ENCODE measurements at regions not wholly inside any gene's neighbourhood (a gene's known extent, or its start where the extent isn't known, plus 50 kb on each side); places are given as distances from the start of the nearest gene placed in this dataset.

DNA sequence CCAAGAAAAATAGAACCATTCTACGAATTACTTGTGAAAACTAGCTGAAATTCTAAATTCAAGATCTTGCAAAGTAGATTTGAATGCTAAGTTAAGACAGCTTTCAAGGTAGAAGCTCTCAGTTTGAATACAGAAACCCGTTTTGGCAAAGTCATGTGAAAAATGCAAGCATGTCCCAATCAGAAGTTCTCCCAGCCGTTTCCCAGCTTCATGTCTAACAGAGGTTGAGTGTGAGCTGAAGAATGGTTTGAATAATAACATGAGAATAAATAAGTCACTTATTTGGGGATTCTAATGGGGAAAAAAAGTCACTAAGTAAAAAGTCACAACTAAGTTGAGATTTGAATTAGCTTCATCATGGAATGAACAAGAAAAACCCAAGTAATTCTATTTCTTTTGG lies 152.5 kb upstream of the MAP3K1 start:
- no peak overlapping the region for H3K9ac ChIP-seq (ENCODE audit: low read depth, low read length, poor library complexity, severe bottlenecking)
- no peaks in the 10 kb centered on the region for H4K20me1 ChIP-seq (ENCODE audit: insufficient read depth, low read length, poor library complexity, severe bottlenecking)
- no peaks in the 10 kb centered on the region for H3F3A ChIP-seq (ENCODE audit: low read depth)
- no peaks in the 10 kb centered on the region for H3K9me3 ChIP-seq (ENCODE audit: insufficient read depth, low read depth, low read length)
- no peak overlapping the region for H3K4me2 ChIP-seq (ENCODE audit: low read depth, low read length, poor library complexity, severe bottlenecking)
- no peaks in the 10 kb centered on the region for H3K4me1 ChIP-seq (ENCODE audit: insufficient read depth, low read length, poor library complexity, severe bottlenecking)
- no peaks in the 10 kb centered on the region for H3K36me3 ChIP-seq (ENCODE audit: insufficient read depth, low read length)
- TF ChIP-seq, protein P1, sequence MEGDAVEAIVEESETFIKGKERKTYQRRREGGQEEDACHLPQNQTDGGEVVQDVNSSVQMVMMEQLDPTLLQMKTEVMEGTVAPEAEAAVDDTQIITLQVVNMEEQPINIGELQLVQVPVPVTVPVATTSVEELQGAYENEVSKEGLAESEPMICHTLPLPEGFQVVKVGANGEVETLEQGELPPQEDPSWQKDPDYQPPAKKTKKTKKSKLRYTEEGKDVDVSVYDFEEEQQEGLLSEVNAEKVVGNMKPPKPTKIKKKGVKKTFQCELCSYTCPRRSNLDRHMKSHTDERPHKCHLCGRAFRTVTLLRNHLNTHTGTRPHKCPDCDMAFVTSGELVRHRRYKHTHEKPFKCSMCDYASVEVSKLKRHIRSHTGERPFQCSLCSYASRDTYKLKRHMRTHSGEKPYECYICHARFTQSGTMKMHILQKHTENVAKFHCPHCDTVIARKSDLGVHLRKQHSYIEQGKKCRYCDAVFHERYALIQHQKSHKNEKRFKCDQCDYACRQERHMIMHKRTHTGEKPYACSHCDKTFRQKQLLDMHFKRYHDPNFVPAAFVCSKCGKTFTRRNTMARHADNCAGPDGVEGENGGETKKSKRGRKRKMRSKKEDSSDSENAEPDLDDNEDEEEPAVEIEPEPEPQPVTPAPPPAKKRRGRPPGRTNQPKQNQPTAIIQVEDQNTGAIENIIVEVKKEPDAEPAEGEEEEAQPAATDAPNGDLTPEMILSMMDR (conservative IDR thresholded peaks at IDR 0.05; ENCODE audit: low read length) = no peak
- TF ChIP-seq EZH2phosphoT487 (IDR thresholded peaks at IDR 0.05; ENCODE audit: borderline replicate concordance) = no peak
- H2AFZ ChIP-seq (ENCODE audit: low read length) = no peak overlapping the region
- no peaks in the 10 kb centered on the region for H3K27me3 ChIP-seq (ENCODE audit: insufficient read depth, low read length, poor library complexity, severe bottlenecking)
- H3K9me2 ChIP-seq (replicated peaks; ENCODE audit: low read depth, low read length) = no peaks in the 10 kb centered on the region
- no peak overlapping the region for H3K4me3 ChIP-seq (ENCODE audit: low read length, poor library complexity, severe bottlenecking)
- no peaks in the 10 kb centered on the region for H3K79me2 ChIP-seq (ENCODE audit: insufficient read depth, low read length)

DNA sequence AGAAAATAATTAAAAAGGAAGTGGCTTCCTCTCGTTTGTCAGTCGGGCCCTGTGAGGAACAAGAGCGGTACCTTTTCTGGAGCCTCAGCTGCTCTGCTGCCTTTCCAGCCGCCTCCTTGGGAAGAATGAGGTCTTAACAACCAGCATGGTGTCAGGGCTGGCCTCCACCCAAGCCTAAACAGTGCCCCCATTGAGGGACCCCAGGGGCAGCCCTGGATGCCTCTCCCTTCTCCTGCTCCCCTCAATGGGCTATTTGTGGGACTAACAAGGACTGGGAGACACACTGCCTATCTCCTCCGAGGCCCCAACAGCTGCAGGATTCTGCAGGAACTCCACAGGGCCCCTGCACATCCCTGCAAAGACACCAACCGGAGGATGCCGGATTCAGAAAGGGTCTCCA lies 155.4 kb upstream of the MAP3K1 start:
- H4K20me1 ChIP-seq (ENCODE audit: insufficient read depth, low read length, poor library complexity, severe bottlenecking) = no peaks in the 10 kb centered on the region
- no peak overlapping the region for H3K4me2 ChIP-seq (ENCODE audit: low read depth, low read length, poor library complexity, severe bottlenecking)
- H3K9me3 ChIP-seq (ENCODE audit: insufficient read depth, low read depth, low read length) = no peaks in the 10 kb centered on the region
- H3K27me3 ChIP-seq (ENCODE audit: insufficient read depth, low read length, poor library complexity, severe bottlenecking) = no peaks in the 10 kb centered on the region
- TF ChIP-seq, protein P1 (conservative IDR thresholded peaks at IDR 0.05; ENCODE audit: low read length) = no peak
- TF ChIP-seq EZH2phosphoT487 (IDR thresholded peaks at IDR 0.05; ENCODE audit: borderline replicate concordance) = no peak
- H3F3A ChIP-seq (ENCODE audit: low read depth) = no peaks in the 10 kb centered on the region
- H3K36me3 ChIP-seq (ENCODE audit: insufficient read depth, low read length) = no peaks in the 10 kb centered on the region
- no peak overlapping the region for H3K9ac ChIP-seq (ENCODE audit: low read depth, low read length, poor library complexity, severe bottlenecking)
- no peaks in the 10 kb centered on the region for H3K79me2 ChIP-seq (ENCODE audit: insufficient read depth, low read length)
- no peak overlapping the region for H3K4me3 ChIP-seq (ENCODE audit: low read length, poor library complexity, severe bottlenecking)
- H3K4me1 ChIP-seq (ENCODE audit: insufficient read depth, low read length, poor library complexity, severe bottlenecking) = no peaks in the 10 kb centered on the region
- no peaks in the 10 kb centered on the region for H3K9me2 ChIP-seq (replicated peaks; ENCODE audit: low read depth, low read length)
- H2AFZ ChIP-seq (ENCODE audit: low read length) = no peak overlapping the region

DNA sequence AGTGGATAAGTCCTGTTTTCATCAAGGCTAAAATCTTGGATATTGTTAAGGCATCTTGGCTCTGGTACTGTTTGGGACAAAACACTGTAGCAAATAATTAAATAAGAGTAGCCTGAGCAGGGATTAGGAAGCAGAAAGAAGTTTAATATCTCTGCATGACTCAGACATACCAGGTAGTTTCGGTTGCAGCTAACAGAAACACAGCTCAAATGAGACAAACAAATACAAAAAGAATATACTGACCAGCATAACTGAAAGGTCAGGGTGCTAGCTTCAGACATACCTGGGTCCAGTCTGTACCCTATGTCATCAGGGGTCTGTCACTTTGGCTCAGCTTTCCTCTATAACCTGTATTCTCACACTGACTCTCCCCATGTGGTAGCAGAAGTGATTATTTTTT lies 156.4 kb upstream of the MAP3K1 start:
- Histone ChIP-seq H3K4me3 (ENCODE audit: low read length, poor library complexity, severe bottlenecking) (no peak overlapping the region), H3K4me1 (ENCODE audit: insufficient read depth, low read length, poor library complexity, severe bottlenecking) (no peaks in the 10 kb centered on the region), H3K9me2 (replicated peaks; ENCODE audit: low read depth, low read length) (no peaks in the 10 kb centered on the region), H3K9me3 (ENCODE audit: insufficient read depth, low read depth, low read length) (no peaks in the 10 kb centered on the region), H3K36me3 (ENCODE audit: insufficient read depth, low read length) (no peaks in the 10 kb centered on the region), H2AFZ (ENCODE audit: low read length) (no peak overlapping the region), H3K27me3 (ENCODE audit: insufficient read depth, low read length, poor library complexity, severe bottlenecking) (no peaks in the 10 kb centered on the region), H3K9ac (ENCODE audit: low read depth, low read length, poor library complexity, severe bottlenecking) (no peak overlapping the region), H4K20me1 (ENCODE audit: insufficient read depth, low read length, poor library complexity, severe bottlenecking) (no peaks in the 10 kb centered on the region), H3F3A (ENCODE audit: low read depth) (no peaks in the 10 kb centered on the region), H3K79me2 (ENCODE audit: insufficient read depth, low read length) (no peaks in the 10 kb centered on the region), H3K4me2 (ENCODE audit: low read depth, low read length, poor library complexity, severe bottlenecking) (no peak overlapping the region)
- TF ChIP-seq, protein P1 (conservative IDR thresholded peaks at IDR 0.05; ENCODE audit: low read length) = no peak

All from Loucy (cell line).